K562 (cell line): ENCODE measurements at regions not wholly inside any gene's neighbourhood (a gene's known extent, or its start where the extent isn't known, plus 50 kb on each side); places are given as distances from the start of the nearest gene placed in this dataset.

Experiments used
- ATAC-seq: fragments of 200-7000 bp; cut with Tn5 transposase; 3 replicates; pipeline ENCODE4 v1.9.1; 2020; ENCODE audit warnings: moderate library complexity
- BruUV-seq: library from RNA; stranded (reverse); fragments of 400-500 nt; replicated peaks from 2 replicates; lab custom pipeline; 2021; lab: Mats Ljungman, UMichigan
- CTCF ChIA-PET: fragments of 300-600 bp; formaldehyde crosslinking; extraction: SDS; loops from one replicate; lab custom pipeline; 2021; ENCODE audit warnings: low intra/inter-chr PET ratio; lab: Yijun Ruan, JAX
- POLR2A ChIA-PET: fragments of 300-600, 350-650 bp; sonication (Branson Sonifier 250); formaldehyde crosslinking; extraction: SDS; loops from one replicate; lab custom pipeline; 2021; ENCODE audit warnings: antibody characterized with exemption, inconsistent platforms; lab: Yijun Ruan, JAX
- DNase-seq, 4 experiments: peaks; one replicate each; pipeline versions ENCODE4 v3.0.0 to v3.0.0-alpha.2; 2011 to 2018; ENCODE audit warnings: low spot score in 3 of 4, mixed read lengths in 3 of 4; ENCODE audit errors: extremely low read depth in 1 of 4
- FAIRE-seq: peaks from 2 replicates; lab custom pipeline; 2011; peaks lifted over from hg19 to GRCh38; lab: Jason Lieb, UNC
- H2AFZ ChIP-seq: 2 replicates; pipeline ENCODE4 v1.6.0; 2011; ENCODE audit warnings: low read depth, low read length, control low read depth, inconsistent platforms
- H3K27ac ChIP-seq: fragments of 200-600 bp; 3 replicates; pipeline ENCODE4 v1.8.0; 2011; ENCODE audit warnings: low read depth, mild to moderate bottlenecking, control low read depth, inconsistent platforms, low read length, moderate library complexity, mixed read lengths; ENCODE audit errors: extremely low read depth
- H3K27me3 ChIP-seq, 2 experiments: fragments of 300-600 bp in 1 of 2; 2 replicates in 1 of 2; 3 replicates in 1 of 2; pipeline versions ENCODE4 v1.6.0 to v1.8.0; 2011; ENCODE audit warnings: inconsistent platforms in 2 of 2, low read length in 2 of 2, mild to moderate bottlenecking in 1 of 2, mixed read lengths in 1 of 2, moderate library complexity in 1 of 2; ENCODE audit not compliant: control insufficient read depth in 2 of 2, insufficient read depth in 2 of 2
- H3K36me3 ChIP-seq: fragments of 300-600 bp; 3 replicates; pipeline ENCODE4 v1.8.0; 2011; ENCODE audit warnings: mild to moderate bottlenecking, low read length, inconsistent platforms; ENCODE audit not compliant: control insufficient read depth, insufficient read depth
- H3K4me1 ChIP-seq, 2 experiments: fragments of 200-600 bp in 1 of 2; replicated peaks in 1 of 2; 2 replicates in 1 of 2; 3 replicates in 1 of 2; pipeline versions ENCODE4 v1.5.1 to v1.8.0; 2011; ENCODE audit warnings: inconsistent platforms in 2 of 2, low read length in 2 of 2, mild to moderate bottlenecking in 1 of 2, mixed read lengths in 1 of 2, moderate library complexity in 1 of 2; ENCODE audit not compliant: control insufficient read depth in 2 of 2, insufficient read depth in 2 of 2
- H3K4me2 ChIP-seq: 2 replicates; pipeline ENCODE4 v1.6.1; 2011; ENCODE audit warnings: low read length, control low read depth, inconsistent platforms, mixed read lengths; ENCODE audit not compliant: insufficient read depth
- H3K4me3 ChIP-seq: fragments of 200-600 bp; sonication (generic), shearing (Covaris generic); 2 replicates; pipeline ENCODE4 v1.5.1; 2016; ENCODE audit warnings: control low read depth, inconsistent platforms
- H3K79me2 ChIP-seq: fragments of 200-600 bp; 3 replicates; pipeline ENCODE4 v1.8.0; 2011; ENCODE audit warnings: low read length, inconsistent platforms; ENCODE audit not compliant: control insufficient read depth, insufficient read depth
- H3K9ac ChIP-seq, 2 experiments: 2 replicates each; pipeline versions ENCODE4 v1.6.0 to v1.6.1; 2011; ENCODE audit warnings: low read depth in 2 of 2, low read length in 2 of 2, control low read depth in 1 of 2, inconsistent platforms in 1 of 2, mild to moderate bottlenecking in 1 of 2, mixed read lengths in 1 of 2; ENCODE audit not compliant: insufficient read depth in 1 of 2
- H3K9me1 ChIP-seq: one replicate; pipeline ENCODE4 v1.6.0; 2011; ENCODE audit warnings: inconsistent platforms, mild to moderate bottlenecking, low read length, moderate library complexity; ENCODE audit not compliant: control insufficient read depth, insufficient read depth
- H3K9me3 ChIP-seq: replicated peaks from 2 replicates; pipeline ENCODE4 v1.5.1; 2011; ENCODE audit warnings: low read depth, low read length, inconsistent platforms; ENCODE audit not compliant: control insufficient read depth, insufficient read depth
- H4K20me1 ChIP-seq: replicated peaks from 2 replicates; pipeline ENCODE4 v1.6.1; 2011; ENCODE audit warnings: low read length, inconsistent platforms, mixed read lengths; ENCODE audit not compliant: control insufficient read depth, insufficient read depth
- ELF1 ChIP-seq: fragments of 200-800 bp; sonication (Bioruptor generic); IDR thresholded peaks from 2 replicates; pipeline ENCODE4 v1.6.1; 2016; ENCODE audit warnings: missing genetic modification characterization, missing compliant biosample characterization
- ERF ChIP-seq: fragments of 450-650 bp; formaldehyde crosslinking; IDR thresholded peaks from 2 replicates; pipeline ENCODE4 v1.4.0; 2020; ENCODE audit warnings: mild to moderate bottlenecking, mixed read lengths
- LCOR ChIP-seq: sonication (generic); formaldehyde crosslinking; IDR thresholded peaks from 2 replicates; pipeline ENCODE4 v1.8.0; 2022; ENCODE audit warnings: mild to moderate bottlenecking, missing genetic modification reagents
- MITF ChIP-seq: IDR thresholded peaks from 2 replicates; pipeline ENCODE4 v1.6.1; 2014; ENCODE audit warnings: antibody characterized with exemption
- NFRKB ChIP-seq: fragments of 450-650 bp; IDR thresholded peaks from 2 replicates; pipeline ENCODE4 v1.6.1; 2016; ENCODE audit warnings: low read depth
- PHF21A ChIP-seq: fragments of 450-650 bp; IDR thresholded peaks from 2 replicates; pipeline ENCODE4 v1.6.1; 2017; ENCODE audit warnings: low read depth, borderline replicate concordance
- PML ChIP-seq: IDR thresholded peaks from 2 replicates; pipeline ENCODE4 v1.6.1; 2012; ENCODE audit warnings: low read length, inconsistent platforms
- PTBP1 ChIP-seq: fragments of 200-400 bp; formaldehyde crosslinking; IDR thresholded peaks from 2 replicates; pipeline ENCODE4 v1.6.1; 2017; ENCODE audit warnings: low read depth, low read length
- PTTG1 ChIP-seq: fragments of 450-650 bp; IDR thresholded peaks from 2 replicates; pipeline ENCODE4 v1.6.1; 2016; ENCODE audit warnings: low read depth, mild to moderate bottlenecking, missing genetic modification characterization, missing compliant biosample characterization
- TFAP4 ChIP-seq: sonication (generic); formaldehyde crosslinking; IDR thresholded peaks from 2 replicates; pipeline ENCODE4 v1.8.0; 2022; ENCODE audit warnings: missing genetic modification reagents, mild to moderate bottlenecking, moderate library complexity, borderline replicate concordance
- TOE1 ChIP-seq, 2 experiments: fragments of 450-650 bp in 1 of 2; sonication (generic) in 1 of 2; formaldehyde crosslinking in 1 of 2; IDR thresholded peaks; 2 replicates each; pipeline versions ENCODE4 v1.7.1 to v1.8.0; 2016 to 2022; ENCODE audit warnings: borderline replicate concordance in 2 of 2, mild to moderate bottlenecking in 2 of 2, antibody characterized with exemption in 1 of 2, inconsistent platforms in 1 of 2, low read depth in 1 of 2, missing genetic modification reagents in 1 of 2, moderate library complexity in 1 of 2
- XRCC4 ChIP-seq: IDR thresholded peaks from one replicate; pipeline ENCODE4 v1.6.1; 2011; ENCODE audit not compliant: insufficient read depth, insufficient read length; ENCODE audit errors: extremely low read depth
- ZFP1 ChIP-seq: fragments of 450-650 bp; formaldehyde crosslinking; IDR thresholded peaks from 2 replicates; pipeline ENCODE4 v1.4.0; 2020; ENCODE audit warnings: mild to moderate bottlenecking, mixed read lengths
- ZHX1 ChIP-seq: fragments of 150-350 bp; conservative IDR thresholded peaks from 2 replicates; pipeline ENCODE4 v1.6.1; 2014; ENCODE audit warnings: low read length
- ZNF395 ChIP-seq: fragments of 200-800 bp; sonication (Bioruptor generic); IDR thresholded peaks from 2 replicates; pipeline ENCODE4 v1.6.1; 2017; ENCODE audit warnings: missing genetic modification characterization, missing compliant biosample characterization
- WGBS: fragments of 100-300 bp; shearing (Covaris generic); methylation state at CpG from one replicate; pipeline ENCODE4 v1.1.6; 2016; ENCODE audit warnings: low coverage, mixed read lengths; ENCODE audit not compliant: insufficient coverage; ENCODE audit errors: missing lambda C conversion rate; 5-methylcytosine and 5-hydroxymethylcytosine counted together
- in situ Hi-C: fragments of 300-500 bp; cut with MboI; formaldehyde crosslinking; loops from 4 replicates; pipeline ENCODE4 v1.15.0; 2018; ENCODE audit warnings: inconsistent platforms, mixed read lengths
- intact Hi-C: fragments of 100-400 bp; cut with micrococcal nuclease; formaldehyde crosslinking; loops from 2 replicates; pipeline ENCODE4 v1.14.2; 2022
- TF ChIP-seq, protein P1 (sequence below): fragments of 250-450 bp; sonication (Bioruptor Pico); IDR thresholded peaks from 2 replicates; pipeline ENCODE4 v1.8.0; 2022; ENCODE audit warnings: inconsistent platforms

GRCh38 chr2:34475156-34475555 lies 876.1 kb upstream of the FAM98A start:
- BruUV-seq = no TSS peak
- H2AFZ ChIP-seq = no peak overlapping the region
- no peak for TF ChIP-seq PTTG1 (tag)
- TF ChIP-seq MITF = no peak
- TF ChIP-seq PTBP1 = no peak
- no peak for TF ChIP-seq NFRKB
- no peak for TF ChIP-seq ELF1 (tag)
- no peak for TF ChIP-seq PHF21A
- no peak for TF ChIP-seq TFAP4 (CRISPR knock-in tag)
- no peak for TF ChIP-seq XRCC4
- no peak for TF ChIP-seq LCOR (CRISPR knock-in tag)
- TF ChIP-seq ZHX1 = no peak
- TF ChIP-seq, protein P1, sequence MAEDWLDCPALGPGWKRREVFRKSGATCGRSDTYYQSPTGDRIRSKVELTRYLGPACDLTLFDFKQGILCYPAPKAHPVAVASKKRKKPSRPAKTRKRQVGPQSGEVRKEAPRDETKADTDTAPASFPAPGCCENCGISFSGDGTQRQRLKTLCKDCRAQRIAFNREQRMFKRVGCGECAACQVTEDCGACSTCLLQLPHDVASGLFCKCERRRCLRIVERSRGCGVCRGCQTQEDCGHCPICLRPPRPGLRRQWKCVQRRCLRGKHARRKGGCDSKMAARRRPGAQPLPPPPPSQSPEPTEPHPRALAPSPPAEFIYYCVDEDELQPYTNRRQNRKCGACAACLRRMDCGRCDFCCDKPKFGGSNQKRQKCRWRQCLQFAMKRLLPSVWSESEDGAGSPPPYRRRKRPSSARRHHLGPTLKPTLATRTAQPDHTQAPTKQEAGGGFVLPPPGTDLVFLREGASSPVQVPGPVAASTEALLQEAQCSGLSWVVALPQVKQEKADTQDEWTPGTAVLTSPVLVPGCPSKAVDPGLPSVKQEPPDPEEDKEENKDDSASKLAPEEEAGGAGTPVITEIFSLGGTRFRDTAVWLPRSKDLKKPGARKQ = no peak
- no peak for TF ChIP-seq PML
- no peak for TF ChIP-seq ERF (CRISPR knock-in tag)
- no peak for TF ChIP-seq ZFP1
- no peak for TF ChIP-seq ZNF395 (CRISPR knock-in tag)
- TF ChIP-seq TOE1 (IDR thresholded peaks at IDR 0.05; ENCODE audit: borderline replicate concordance) = no peak
- no peak for TF ChIP-seq TOE1 (CRISPR knock-in tag; IDR thresholded peaks at IDR 0.05; ENCODE audit: borderline replicate concordance, low read depth)

More at GRCh38 chr2:34475156-34475555, 876.1 kb upstream of the FAM98A start:
- H3K27me3 ChIP-seq = no peaks in the 10 kb centered on the region
- no peak overlapping the region for H3K4me2 ChIP-seq
- no peak overlapping the region for H3K27ac ChIP-seq
- ChIA-PET POLR2A (no interaction called here), CTCF (no interaction called here)
- no peaks in the 10 kb centered on the region for H3K4me1 ChIP-seq
- H3K36me3 ChIP-seq = no peaks in the 10 kb centered on the region
- H3K4me3 ChIP-seq = no peak overlapping the region
- H3K79me2 ChIP-seq = no peaks in the 10 kb centered on the region
- intact Hi-C loops = no loop called here
- no peak for ATAC-seq
- no peaks in the 10 kb centered on the region for H4K20me1 ChIP-seq
- FAIRE-seq = no peak
- H3K9me1 ChIP-seq = no peaks in the 10 kb centered on the region
- in situ Hi-C loops = no loop called here
- H3K9ac ChIP-seq = no peak overlapping the region
- no peak for DNase-seq
- no CpG with 5 or more reads among the region's 1 CpG for whole genome bisulfite sequencing
- H3K9me3 ChIP-seq = no peaks in the 10 kb centered on the region
